GM23338 (cell line): ENCODE measurements at regions not wholly inside any gene's neighbourhood (a gene's known extent, or its start where the extent isn't known, plus 50 kb on each side); places are given as distances from the start of the nearest gene placed in this dataset.

Experiments used
- ATAC-seq: fragments of 200-7000 bp; cut with Tn5 transposase; 3 replicates; pipeline ENCODE4 v1.9.1; 2020
- DNase-seq: peaks from one replicate; pipeline ENCODE4 v3.0.0-alpha.2; 2015; ENCODE audit warnings: low spot score
- H2AFZ ChIP-seq: fragments of 200-600 bp; sonication (generic); 2 replicates; pipeline ENCODE4 v1.8.0; 2016; ENCODE audit warnings: antibody characterized with exemption, mild to moderate bottlenecking, moderate library complexity
- H3F3A ChIP-seq: fragments of 200-600 bp; sonication (generic); replicated peaks from 2 replicates; pipeline ENCODE4 v1.8.0; 2017; ENCODE audit warnings: antibody characterized with exemption, mixed run types, low read depth
- H3K27ac ChIP-seq: fragments of 200-600 bp; sonication (generic); 2 replicates; pipeline ENCODE4 v1.6.1; 2016; ENCODE audit warnings: low read depth
- H3K27me3 ChIP-seq: fragments of 200-600 bp; sonication (generic); 2 replicates; pipeline ENCODE4 v1.8.0; 2016; ENCODE audit warnings: mild to moderate bottlenecking, mixed run types, moderate library complexity; ENCODE audit not compliant: insufficient read depth
- H3K36me3 ChIP-seq: fragments of 200-600 bp; sonication (generic); 2 replicates; pipeline ENCODE4 v1.8.0; 2016; ENCODE audit warnings: mild to moderate bottlenecking; ENCODE audit not compliant: insufficient read depth
- H3K4me1 ChIP-seq: fragments of 200-600 bp; sonication (generic); 2 replicates; pipeline ENCODE4 v1.8.0; 2016; ENCODE audit warnings: mild to moderate bottlenecking, moderate library complexity; ENCODE audit not compliant: insufficient read depth
- H3K4me2 ChIP-seq: fragments of 200-600 bp; sonication (generic); 2 replicates; pipeline ENCODE4 v1.7.1; 2017; ENCODE audit warnings: mixed run types
- H3K4me3 ChIP-seq: fragments of 200-600 bp; sonication (generic); 2 replicates; pipeline ENCODE4 v1.6.1; 2016; ENCODE audit warnings: mixed run types
- H3K79me2 ChIP-seq: fragments of 200-600 bp; sonication (generic); replicated peaks from 2 replicates; pipeline ENCODE4 v1.8.0; 2017; ENCODE audit warnings: mild to moderate bottlenecking; ENCODE audit not compliant: insufficient read depth
- H3K9me2 ChIP-seq: fragments of 200-600 bp; sonication (generic); 2 replicates; pipeline ENCODE4 v1.8.0; 2017; ENCODE audit not compliant: insufficient read depth
- H4K20me1 ChIP-seq: fragments of 200-600 bp; sonication (generic); replicated peaks from 2 replicates; pipeline ENCODE4 v1.8.0; 2017; ENCODE audit warnings: mild to moderate bottlenecking; ENCODE audit not compliant: insufficient read depth
- H3K27ac Mint-ChIP-seq: 2 replicates; pipeline ENCODE4 v1.8.0; 2020; ENCODE audit warnings: inconsistent platforms, mild to moderate bottlenecking, moderate library complexity, mixed read lengths
- H3K27me3 Mint-ChIP-seq: 3 replicates; pipeline ENCODE4 v1.8.0; 2022; ENCODE audit warnings: low read depth, mild to moderate bottlenecking, moderate library complexity, mixed read lengths, inconsistent platforms; ENCODE audit not compliant: insufficient read depth, poor library complexity
- H3K36me3 Mint-ChIP-seq: 3 replicates; pipeline ENCODE4 v1.8.0; 2021; ENCODE audit warnings: low read depth, mild to moderate bottlenecking, inconsistent platforms, moderate library complexity, mixed read lengths
- H3K4me1 Mint-ChIP-seq: 3 replicates; pipeline ENCODE4 v1.8.0; 2020; ENCODE audit warnings: mild to moderate bottlenecking, inconsistent platforms, mixed read lengths
- H3K4me3 Mint-ChIP-seq: 3 replicates; pipeline ENCODE4 v1.8.0; 2021; ENCODE audit warnings: moderate library complexity, mild to moderate bottlenecking, inconsistent platforms, mixed read lengths
- H3K9me3 Mint-ChIP-seq: 3 replicates; pipeline ENCODE4 v1.8.0; 2020; ENCODE audit warnings: moderate library complexity, mild to moderate bottlenecking, inconsistent platforms, mixed read lengths
- EZH2phosphoT487 ChIP-seq: fragments of 200-600 bp; sonication (generic); IDR thresholded peaks from one replicate; pipeline ENCODE4 v1.8.1; 2018; ENCODE audit warnings: antibody characterized with exemption; ENCODE audit not compliant: unreplicated experiment
- JUNB ChIP-seq: IDR thresholded peaks from one replicate; pipeline ENCODE4 v1.6.1; 2016; ENCODE audit warnings: antibody characterized with exemption; ENCODE audit not compliant: unreplicated experiment
- POLR2AphosphoS5 ChIP-seq: IDR thresholded peaks from 2 replicates; pipeline ENCODE4 v1.6.1; 2016; ENCODE audit warnings: antibody characterized with exemption, low read depth
- ZNF114 ChIP-seq: fragments of 250-450 bp; sonication (Bioruptor Pico); IDR thresholded peaks from 2 replicates; pipeline ENCODE4 v1.5.0; 2020; ENCODE audit warnings: mild to moderate bottlenecking, moderate library complexity
- ZNF462 ChIP-seq: fragments of 250-450 bp; sonication (Bioruptor Pico); IDR thresholded peaks from 2 replicates; pipeline ENCODE4 v1.5.0; 2020; ENCODE audit warnings: mild to moderate bottlenecking, moderate library complexity
- TF ChIP-seq, protein P1 (sequence below): IDR thresholded peaks from 2 replicates; pipeline ENCODE4 v1.6.1; 2016; ENCODE audit warnings: antibody characterized with exemption
- TF ChIP-seq, protein P2 (sequence below): IDR thresholded peaks from one replicate; pipeline ENCODE4 v1.6.1; 2018; ENCODE audit warnings: antibody characterized with exemption; ENCODE audit not compliant: unreplicated experiment

DNA sequence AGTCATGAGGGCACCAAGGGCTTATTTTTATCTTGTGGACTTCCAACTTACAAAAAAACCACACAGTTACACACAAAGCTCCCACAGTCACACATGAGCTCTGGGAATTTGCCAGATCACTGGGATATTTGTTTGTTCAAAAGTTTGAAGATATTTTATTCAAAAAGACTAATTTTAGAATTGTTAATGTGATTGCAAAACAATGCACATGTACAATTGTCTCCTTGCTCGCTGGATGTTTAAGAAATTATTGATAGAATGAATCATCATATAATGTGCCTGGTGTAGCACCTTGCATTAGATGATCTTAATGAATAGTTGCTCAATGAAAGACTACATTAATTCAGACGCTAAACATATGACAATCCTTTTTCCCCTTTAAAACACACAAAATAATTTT lies 570.3 kb downstream of the LMO4 start (continued):
- TF ChIP-seq ZNF462 (CRISPR knock-in tag) (no peak), EZH2phosphoT487 (no peak)
- TF ChIP-seq, protein P1, sequence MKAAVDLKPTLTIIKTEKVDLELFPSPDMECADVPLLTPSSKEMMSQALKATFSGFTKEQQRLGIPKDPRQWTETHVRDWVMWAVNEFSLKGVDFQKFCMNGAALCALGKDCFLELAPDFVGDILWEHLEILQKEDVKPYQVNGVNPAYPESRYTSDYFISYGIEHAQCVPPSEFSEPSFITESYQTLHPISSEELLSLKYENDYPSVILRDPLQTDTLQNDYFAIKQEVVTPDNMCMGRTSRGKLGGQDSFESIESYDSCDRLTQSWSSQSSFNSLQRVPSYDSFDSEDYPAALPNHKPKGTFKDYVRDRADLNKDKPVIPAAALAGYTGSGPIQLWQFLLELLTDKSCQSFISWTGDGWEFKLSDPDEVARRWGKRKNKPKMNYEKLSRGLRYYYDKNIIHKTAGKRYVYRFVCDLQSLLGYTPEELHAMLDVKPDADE, result no peak

- TF ChIP-seq POLR2AphosphoS5 (no peak), ZNF114 (no peak), JUNB (no peak)
- TF ChIP-seq, protein P2, sequence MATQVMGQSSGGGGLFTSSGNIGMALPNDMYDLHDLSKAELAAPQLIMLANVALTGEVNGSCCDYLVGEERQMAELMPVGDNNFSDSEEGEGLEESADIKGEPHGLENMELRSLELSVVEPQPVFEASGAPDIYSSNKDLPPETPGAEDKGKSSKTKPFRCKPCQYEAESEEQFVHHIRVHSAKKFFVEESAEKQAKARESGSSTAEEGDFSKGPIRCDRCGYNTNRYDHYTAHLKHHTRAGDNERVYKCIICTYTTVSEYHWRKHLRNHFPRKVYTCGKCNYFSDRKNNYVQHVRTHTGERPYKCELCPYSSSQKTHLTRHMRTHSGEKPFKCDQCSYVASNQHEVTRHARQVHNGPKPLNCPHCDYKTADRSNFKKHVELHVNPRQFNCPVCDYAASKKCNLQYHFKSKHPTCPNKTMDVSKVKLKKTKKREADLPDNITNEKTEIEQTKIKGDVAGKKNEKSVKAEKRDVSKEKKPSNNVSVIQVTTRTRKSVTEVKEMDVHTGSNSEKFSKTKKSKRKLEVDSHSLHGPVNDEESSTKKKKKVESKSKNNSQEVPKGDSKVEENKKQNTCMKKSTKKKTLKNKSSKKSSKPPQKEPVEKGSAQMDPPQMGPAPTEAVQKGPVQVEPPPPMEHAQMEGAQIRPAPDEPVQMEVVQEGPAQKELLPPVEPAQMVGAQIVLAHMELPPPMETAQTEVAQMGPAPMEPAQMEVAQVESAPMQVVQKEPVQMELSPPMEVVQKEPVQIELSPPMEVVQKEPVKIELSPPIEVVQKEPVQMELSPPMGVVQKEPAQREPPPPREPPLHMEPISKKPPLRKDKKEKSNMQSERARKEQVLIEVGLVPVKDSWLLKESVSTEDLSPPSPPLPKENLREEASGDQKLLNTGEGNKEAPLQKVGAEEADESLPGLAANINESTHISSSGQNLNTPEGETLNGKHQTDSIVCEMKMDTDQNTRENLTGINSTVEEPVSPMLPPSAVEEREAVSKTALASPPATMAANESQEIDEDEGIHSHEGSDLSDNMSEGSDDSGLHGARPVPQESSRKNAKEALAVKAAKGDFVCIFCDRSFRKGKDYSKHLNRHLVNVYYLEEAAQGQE, result no peak
- Mint-ChIP-seq H3K36me3 (no peaks in the 10 kb centered on the region), H3K4me3 (no peak overlapping the region), H3K4me1 (peaks cover 8% of the 10 kb centered on the region; the same call in 2 of the 3 replicates), H3K27me3 (peaks cover 3% of the 10 kb centered on the region), H3K27ac (no peak overlapping the region), H3K9me3 (no peaks in the 10 kb centered on the region)
- Histone ChIP-seq H3K4me3 (no peak overlapping the region), H3F3A (no peaks in the 10 kb centered on the region), H3K4me1 (no peaks in the 10 kb centered on the region), H3K36me3 (no peaks in the 10 kb centered on the region), H3K9me2 (no peaks in the 10 kb centered on the region), H3K79me2 (no peaks in the 10 kb centered on the region), H3K4me2 (no peak overlapping the region), H3K27me3 (no peaks in the 10 kb centered on the region), H2AFZ (no peak overlapping the region), H4K20me1 (no peaks in the 10 kb centered on the region), H3K27ac (no peak overlapping the region)
- no peak for ATAC-seq
- DNase-seq, result no peak
Measured at GRCh38 chr1:87899746-87900145, 571.1 kb downstream of the LMO4 start.
